Loucy (cell line): ENCODE measurements at regions not wholly inside any gene's neighbourhood (a gene's known extent, or its start where the extent isn't known, plus 50 kb on each side); places are given as distances from the start of the nearest gene placed in this dataset.

Experiments used
- EZH2phosphoT487 ChIP-seq: fragments of 200-600 bp; IDR thresholded peaks from 2 replicates; pipeline ENCODE4 v1.6.1; 2018; ENCODE audit warnings: antibody characterized with exemption, mild to moderate bottlenecking, moderate library complexity, borderline replicate concordance
- TF ChIP-seq, protein P1 (sequence below): fragments of 200-600 bp; sonication (generic); conservative IDR thresholded peaks from 2 replicates; pipeline ENCODE4 v1.5.1; 2014; ENCODE audit warnings: mild to moderate bottlenecking, antibody characterized with exemption, low read length

DNA sequence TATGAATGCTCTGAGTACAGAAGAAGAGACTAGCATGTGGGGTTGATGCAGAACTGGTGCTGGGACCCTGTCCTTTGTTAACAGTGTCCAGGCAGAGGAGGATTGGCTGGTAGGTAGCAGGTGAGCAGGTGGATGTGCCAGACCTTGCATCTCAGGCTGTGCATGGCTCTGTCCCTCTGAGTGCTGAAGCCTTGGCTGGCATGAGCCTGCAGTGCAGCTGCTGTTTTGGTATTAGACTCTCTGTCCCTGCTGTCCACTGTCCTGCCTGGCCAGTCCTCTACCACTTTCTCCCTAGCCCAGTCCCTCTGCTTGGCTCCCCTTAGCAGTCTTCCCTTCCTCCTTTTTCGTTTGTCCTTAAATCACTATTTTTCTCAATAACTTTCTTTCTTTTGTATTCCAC is 213.6 kb upstream of the ZBED5 start:
- TF ChIP-seq EZH2phosphoT487 = no peak
- TF ChIP-seq, protein P1, sequence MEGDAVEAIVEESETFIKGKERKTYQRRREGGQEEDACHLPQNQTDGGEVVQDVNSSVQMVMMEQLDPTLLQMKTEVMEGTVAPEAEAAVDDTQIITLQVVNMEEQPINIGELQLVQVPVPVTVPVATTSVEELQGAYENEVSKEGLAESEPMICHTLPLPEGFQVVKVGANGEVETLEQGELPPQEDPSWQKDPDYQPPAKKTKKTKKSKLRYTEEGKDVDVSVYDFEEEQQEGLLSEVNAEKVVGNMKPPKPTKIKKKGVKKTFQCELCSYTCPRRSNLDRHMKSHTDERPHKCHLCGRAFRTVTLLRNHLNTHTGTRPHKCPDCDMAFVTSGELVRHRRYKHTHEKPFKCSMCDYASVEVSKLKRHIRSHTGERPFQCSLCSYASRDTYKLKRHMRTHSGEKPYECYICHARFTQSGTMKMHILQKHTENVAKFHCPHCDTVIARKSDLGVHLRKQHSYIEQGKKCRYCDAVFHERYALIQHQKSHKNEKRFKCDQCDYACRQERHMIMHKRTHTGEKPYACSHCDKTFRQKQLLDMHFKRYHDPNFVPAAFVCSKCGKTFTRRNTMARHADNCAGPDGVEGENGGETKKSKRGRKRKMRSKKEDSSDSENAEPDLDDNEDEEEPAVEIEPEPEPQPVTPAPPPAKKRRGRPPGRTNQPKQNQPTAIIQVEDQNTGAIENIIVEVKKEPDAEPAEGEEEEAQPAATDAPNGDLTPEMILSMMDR = no peak
